ENCODE measurements at regions not wholly inside any gene's neighbourhood (a gene's known extent, or its start where the extent isn't known, plus 50 kb on each side); places are given as distances from the start of the nearest gene placed in this dataset.
"Not testable (repeated sequence)": the region's sequence is repeated elsewhere in the genome, so short reads cannot be mapped to it uniquely, and the experiment has no call there.

DNA sequence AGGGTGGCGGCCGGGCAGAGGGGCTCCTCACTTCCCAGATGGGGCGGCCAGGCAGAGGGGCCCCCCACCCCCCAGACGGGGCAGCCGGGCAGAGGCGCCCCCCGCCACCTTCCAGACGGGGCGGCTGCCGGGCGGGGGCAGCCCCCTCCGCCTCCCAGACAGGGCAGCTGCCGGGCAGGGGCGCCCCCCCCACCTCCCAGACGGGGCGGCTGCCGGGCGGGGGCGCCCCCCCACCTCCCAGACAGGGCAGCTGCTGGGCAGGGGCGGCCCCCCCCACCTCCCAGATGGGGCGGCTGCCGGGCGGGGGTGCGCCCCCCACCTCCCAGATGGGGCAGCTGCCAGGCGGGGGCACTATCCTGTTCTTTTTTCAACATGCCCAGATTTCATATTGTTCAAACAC, 78.2 kb upstream of the DST start (continued):
- TF ChIP-seq ZNF207 (IDR thresholded peaks at IDR 0.05; ENCODE audit: borderline replicate concordance) (no peak), HDAC2 (IDR thresholded peaks at IDR 0.05) (no peak)
- TF ChIP-seq, protein P1, sequence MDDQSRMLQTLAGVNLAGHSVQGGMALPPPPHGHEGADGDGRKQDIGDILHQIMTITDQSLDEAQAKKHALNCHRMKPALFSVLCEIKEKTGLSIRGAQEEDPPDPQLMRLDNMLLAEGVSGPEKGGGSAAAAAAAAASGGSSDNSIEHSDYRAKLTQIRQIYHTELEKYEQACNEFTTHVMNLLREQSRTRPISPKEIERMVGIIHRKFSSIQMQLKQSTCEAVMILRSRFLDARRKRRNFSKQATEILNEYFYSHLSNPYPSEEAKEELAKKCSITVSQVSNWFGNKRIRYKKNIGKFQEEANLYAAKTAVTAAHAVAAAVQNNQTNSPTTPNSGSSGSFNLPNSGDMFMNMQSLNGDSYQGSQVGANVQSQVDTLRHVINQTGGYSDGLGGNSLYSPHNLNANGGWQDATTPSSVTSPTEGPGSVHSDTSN (IDR thresholded peaks at IDR 0.05; ENCODE audit: insufficient replicate concordance, low read depth, low read length), result no peak
- TF ChIP-seq, protein P2, sequence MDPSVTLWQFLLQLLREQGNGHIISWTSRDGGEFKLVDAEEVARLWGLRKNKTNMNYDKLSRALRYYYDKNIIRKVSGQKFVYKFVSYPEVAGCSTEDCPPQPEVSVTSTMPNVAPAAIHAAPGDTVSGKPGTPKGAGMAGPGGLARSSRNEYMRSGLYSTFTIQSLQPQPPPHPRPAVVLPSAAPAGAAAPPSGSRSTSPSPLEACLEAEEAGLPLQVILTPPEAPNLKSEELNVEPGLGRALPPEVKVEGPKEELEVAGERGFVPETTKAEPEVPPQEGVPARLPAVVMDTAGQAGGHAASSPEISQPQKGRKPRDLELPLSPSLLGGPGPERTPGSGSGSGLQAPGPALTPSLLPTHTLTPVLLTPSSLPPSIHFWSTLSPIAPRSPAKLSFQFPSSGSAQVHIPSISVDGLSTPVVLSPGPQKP (IDR thresholded peaks at IDR 0.05; ENCODE audit: low read depth, low read length), result no peak

DNA sequence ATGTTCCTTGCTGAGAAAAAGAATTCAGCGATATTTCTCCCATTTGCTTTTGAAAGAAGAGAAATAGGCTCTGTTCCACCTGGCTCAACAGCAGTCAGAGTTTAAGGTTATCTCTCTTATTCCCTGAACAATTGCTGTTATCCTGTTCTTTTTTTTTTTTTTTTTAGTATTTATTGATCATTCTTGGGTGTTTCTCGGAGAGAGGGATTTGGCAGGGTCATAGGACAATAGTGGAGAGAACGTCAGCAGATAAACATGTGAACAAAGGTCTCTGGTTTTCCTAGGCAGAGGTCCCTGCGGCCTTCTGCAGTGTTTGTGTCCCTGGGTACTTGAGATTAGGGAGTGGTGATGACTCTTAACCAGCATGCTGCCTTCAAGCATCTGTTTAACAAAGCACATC, 77.5 kb upstream of the DST start:
- WGBS (ENCODE audit: insufficient coverage, insufficient replicate concordance, low lambda C conversion rate, missing lambda C conversion rate), result 66% methylated on average over 4 of the region's 4 CpGs
- H3K36me3 ChIP-seq (ENCODE audit: control insufficient read depth in 2 of 2, insufficient read depth in 2 of 2, low read length in 1 of 2); in situ Hi-C loops (cut with MboI); H3K4me2 ChIP-seq (ENCODE audit: control insufficient read depth, insufficient read depth); POLR2A ChIA-PET; FAIRE-seq; BruUV-seq (replicated peaks); SMC1A ChIA-PET (ENCODE audit: uncharacterized antibody, unreplicated experiment); H4K20me1 ChIP-seq (ENCODE audit: control insufficient read depth, insufficient read depth); H3K27ac ChIP-seq (ENCODE audit: control insufficient read depth, insufficient read depth); CTCF ChIA-PET; H2AFZ ChIP-seq (ENCODE audit: control insufficient read depth, low read depth, low read length); H3K27me3 ChIP-seq (replicated peaks in 1 of 2; ENCODE audit: control insufficient read depth in 2 of 2, insufficient read depth in 2 of 2, low read length in 1 of 2); ATAC-seq; DNase-seq (ENCODE audit: low read depth, low spot score); H3K4me1 ChIP-seq (ENCODE audit: control insufficient read depth, insufficient read depth, low read length); RAD21 ChIA-PET (ENCODE audit: unreplicated experiment); H3K9ac ChIP-seq (ENCODE audit: control insufficient read depth, insufficient read depth, low read length); H3K4me3 ChIP-seq; intact Hi-C loops (cut with micrococcal nuclease; ENCODE audit: unreplicated experiment): not testable (repeated sequence)
- H3K9me3 ChIP-seq (replicated peaks; ENCODE audit: control insufficient read depth, insufficient read depth, low read length), result peaks cover 14% of the 10 kb centered on the region
- peaks cover 19% of the 10 kb centered on the region for H3K79me2 ChIP-seq (ENCODE audit: control insufficient read depth, insufficient read depth, low read length)

DNA sequence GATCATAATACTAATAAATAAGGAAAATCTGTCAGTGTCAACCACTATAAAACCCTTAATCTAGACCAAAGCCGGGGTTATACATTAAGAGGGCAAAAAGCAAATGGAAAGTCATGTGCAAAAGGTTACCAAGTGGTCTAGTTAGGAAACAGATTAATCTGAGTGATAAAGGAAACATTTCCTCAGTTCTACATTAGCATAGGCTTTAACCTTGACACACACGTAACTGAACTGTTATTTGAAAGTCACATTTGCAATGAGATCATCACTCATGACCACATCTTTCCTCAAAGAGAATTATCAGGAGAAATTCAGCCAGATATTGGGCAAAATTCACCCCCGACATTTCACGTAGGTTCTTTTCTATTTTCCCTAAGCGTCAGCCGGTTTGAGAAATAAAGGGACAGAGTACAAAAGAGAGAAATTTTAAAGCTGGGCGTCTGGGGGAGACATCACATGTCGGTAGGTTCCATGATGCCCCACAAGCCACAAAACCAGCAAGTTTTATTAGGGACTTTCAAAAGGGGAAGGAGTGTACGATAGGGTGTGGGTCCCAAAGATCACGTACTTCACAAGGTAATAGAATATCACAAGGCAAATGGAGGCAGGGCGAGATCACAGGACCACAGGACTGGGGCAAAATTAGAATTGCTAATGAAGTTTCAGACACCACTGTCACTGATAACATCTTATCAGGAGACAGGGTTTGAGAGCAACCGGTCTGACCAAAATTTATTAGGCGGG, 76.8 kb upstream of the DST start:
- in situ Hi-C loops (cut with MboI), result loop anchor here (5.0 kb wide), 1 partner anchor 128 kb away; no protein-coding TSS in a partner anchor
- H4K20me1 ChIP-seq (ENCODE audit: control insufficient read depth, insufficient read depth); DNase-seq (ENCODE audit: low read depth, low spot score); ATAC-seq; H3K27me3 ChIP-seq (replicated peaks in 1 of 2; ENCODE audit: control insufficient read depth in 2 of 2, insufficient read depth in 2 of 2, low read length in 1 of 2); H3K4me2 ChIP-seq (ENCODE audit: control insufficient read depth, insufficient read depth); H3K9ac ChIP-seq (ENCODE audit: control insufficient read depth, insufficient read depth, low read length); H3K4me1 ChIP-seq (ENCODE audit: control insufficient read depth, insufficient read depth, low read length); intact Hi-C loops (cut with micrococcal nuclease; ENCODE audit: unreplicated experiment); FAIRE-seq; BruUV-seq (replicated peaks); H3K4me3 ChIP-seq; RAD21 ChIA-PET (ENCODE audit: unreplicated experiment); POLR2A ChIA-PET; H2AFZ ChIP-seq (ENCODE audit: control insufficient read depth, low read depth, low read length); H3K27ac ChIP-seq (ENCODE audit: control insufficient read depth, insufficient read depth); H3K36me3 ChIP-seq (ENCODE audit: control insufficient read depth in 2 of 2, insufficient read depth in 2 of 2, low read length in 1 of 2): not testable (repeated sequence)
- CTCF ChIA-PET, result interaction anchor here (0.9 kb wide), 1 partner anchor 8 kb away, joined by 3 read pairs; no protein-coding TSS in a partner anchor
- peaks cover 14% of the 10 kb centered on the region for H3K9me3 ChIP-seq (replicated peaks; ENCODE audit: control insufficient read depth, insufficient read depth, low read length)
- SMC1A ChIA-PET (ENCODE audit: uncharacterized antibody, unreplicated experiment), result interaction anchor here (4.2 to 13.2 kb wide), 2 partner anchors 39 to 132 kb away, joined by 26 to 396 read pairs; no protein-coding TSS in a partner anchor
- WGBS (ENCODE audit: insufficient coverage, insufficient replicate concordance, low lambda C conversion rate, missing lambda C conversion rate), result 66% methylated on average over 13 of the region's 13 CpGs
- H3K79me2 ChIP-seq (ENCODE audit: control insufficient read depth, insufficient read depth, low read length), result peaks cover 24% of the 10 kb centered on the region
